ENCODE measurements at regions not wholly inside any gene's neighbourhood (a gene's known extent, or its start where the extent isn't known, plus 50 kb on each side); places are given as distances from the start of the nearest gene placed in this dataset.

DNA sequence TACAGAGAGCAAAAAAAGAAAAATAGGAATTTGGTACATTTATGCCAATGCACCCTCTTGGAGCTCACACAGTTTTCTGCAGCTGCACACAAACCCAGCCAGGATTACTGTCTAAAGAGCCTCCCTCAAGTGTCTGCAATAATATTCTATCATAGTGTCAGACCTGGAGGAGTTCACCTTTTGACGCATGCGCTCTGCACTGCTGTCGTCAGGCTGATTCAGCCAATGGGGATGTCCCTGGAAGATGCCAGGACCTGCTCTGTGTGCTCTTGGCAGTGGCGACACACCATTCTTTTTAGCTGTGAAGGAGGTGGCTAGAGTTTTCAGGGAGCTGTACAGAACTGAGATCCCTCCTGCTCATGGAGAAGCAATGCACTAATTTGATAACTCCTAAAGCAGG lies 249.0 kb upstream of the KIRREL3 start:
- Histone ChIP-seq H3K27me3 (ENCODE audit: control insufficient read depth in 3 of 3, insufficient read depth in 3 of 3, low read length in 2 of 3) (peaks cover 0 to 5% (median 0%) of the 10 kb centered on the region in 3 donors), H3K27ac (ENCODE audit: low read depth in 1 of 2, low read length in 1 of 2) (no peak overlapping the region), H3K4me1 (ENCODE audit: control insufficient read depth in 5 of 5, insufficient read depth in 5 of 5, low read length in 5 of 5) (peaks cover 0 to 6% (median 0%) of the 10 kb centered on the region in 5 donors), H3K9ac (ENCODE audit: insufficient read depth in 1 of 2, low read length in 2 of 2) (no peak overlapping the region), H3K9me3 (ENCODE audit: control insufficient read depth in 4 of 4, insufficient read depth in 3 of 4, low read length in 3 of 4) (peaks cover 0 to 2% (median 0%) of the 10 kb centered on the region in 4 donors), H3K36me3 (ENCODE audit: control insufficient read depth in 4 of 4, insufficient read depth in 4 of 4, low read length in 4 of 4) (no peaks in the 10 kb centered on the region), H3K4me3 (no peak overlapping the region)
- DNase-seq (no peak), ATAC-seq (ENCODE audit: insufficient read depth, low FRiP score) (no peak)
- 93 to 95% methylated on average over 4 of the region's 4 CpGs for WGBS, 2 donors
- no peak for TF ChIP-seq CTCF (IDR thresholded peaks at IDR 0.05; ENCODE audit: control extremely low read depth, extremely low read depth)

- Histone ChIP-seq H3K36me3 (ENCODE audit: control insufficient read depth in 4 of 4, insufficient read depth in 4 of 4, low read length in 4 of 4) (no peaks in the 10 kb centered on the region), H3K4me3 (no peak overlapping the region), H3K9ac (ENCODE audit: insufficient read depth in 1 of 2, low read length in 2 of 2) (no peak overlapping the region), H3K27me3 (ENCODE audit: control insufficient read depth in 3 of 3, insufficient read depth in 3 of 3, low read length in 2 of 3) (peaks cover 0 to 5% (median 0%) of the 10 kb centered on the region in 3 donors), H3K9me3 (ENCODE audit: control insufficient read depth in 4 of 4, insufficient read depth in 3 of 4, low read length in 3 of 4) (peaks cover 0 to 6% (median 0%) of the 10 kb centered on the region in 4 donors), H3K4me1 (ENCODE audit: control insufficient read depth in 5 of 5, insufficient read depth in 5 of 5, low read length in 5 of 5) (peaks cover 0 to 6% (median 0%) of the 10 kb centered on the region in 5 donors), H3K27ac (ENCODE audit: low read depth in 1 of 2, low read length in 1 of 2) (no peak overlapping the region)
- no peak for TF ChIP-seq CTCF (IDR thresholded peaks at IDR 0.05; ENCODE audit: control extremely low read depth, extremely low read depth)
- no peak for DNase-seq
- WGBS, 2 donors: 82 to 87% methylated on average over 3 of the region's 3 CpGs
- ATAC-seq (ENCODE audit: insufficient read depth, low FRiP score): no peak
Measured at GRCh38 chr11:127248476-127248875, 247.9 kb upstream of the KIRREL3 start.

- H3K27me3 ChIP-seq (ENCODE audit: control insufficient read depth in 3 of 3, insufficient read depth in 3 of 3, low read length in 2 of 3): peaks cover 0 to 12% (median 0%) of the 10 kb centered on the region in 3 donors
- no peak overlapping the region for H3K9ac ChIP-seq (ENCODE audit: insufficient read depth in 1 of 2, low read length in 2 of 2)
- H3K4me1 ChIP-seq (ENCODE audit: control insufficient read depth in 5 of 5, insufficient read depth in 5 of 5, low read length in 5 of 5): peaks cover 0 to 6% (median 0%) of the 10 kb centered on the region in 5 donors
- H3K36me3 ChIP-seq (ENCODE audit: control insufficient read depth in 4 of 4, insufficient read depth in 4 of 4, low read length in 4 of 4): no peaks in the 10 kb centered on the region
- H3K9me3 ChIP-seq (ENCODE audit: control insufficient read depth in 4 of 4, insufficient read depth in 3 of 4, low read length in 3 of 4): peaks cover 0 to 6% (median 0%) of the 10 kb centered on the region in 4 donors
- H3K4me3 ChIP-seq: no peak overlapping the region
- WGBS, 2 donors: 77 to 79% methylated on average over 7 of the region's 7 CpGs
- H3K27ac ChIP-seq (ENCODE audit: low read depth in 1 of 2, low read length in 1 of 2): no peak overlapping the region
- TF ChIP-seq CTCF (IDR thresholded peaks at IDR 0.05; ENCODE audit: control extremely low read depth, extremely low read depth): no peak
- ATAC-seq (ENCODE audit: insufficient read depth, low FRiP score) (no peak), DNase-seq (no peak)
Measured at GRCh38 chr11:127247261-127247851, 246.8 kb upstream of the KIRREL3 start.

- H3K4me3 ChIP-seq: no peak overlapping the region
- H3K9ac ChIP-seq (ENCODE audit: insufficient read depth in 1 of 2, low read length in 2 of 2): no peak overlapping the region
- H3K27ac ChIP-seq (ENCODE audit: low read depth in 1 of 2, low read length in 1 of 2): no peak overlapping the region
- TF ChIP-seq CTCF (IDR thresholded peaks at IDR 0.05; ENCODE audit: control extremely low read depth, extremely low read depth): no peak
- no peaks in the 10 kb centered on the region for H3K4me1 ChIP-seq (ENCODE audit: control insufficient read depth in 5 of 5, insufficient read depth in 5 of 5, low read length in 5 of 5)
- peaks cover 0 to 12% (median 0%) of the 10 kb centered on the region in 3 donors for H3K27me3 ChIP-seq (ENCODE audit: control insufficient read depth in 3 of 3, insufficient read depth in 3 of 3, low read length in 2 of 3)
- DNase-seq (no peak), ATAC-seq (ENCODE audit: insufficient read depth, low FRiP score) (no peak)
- WGBS, 2 donors: 64 to 76% methylated on average over 2 of the region's 2 CpGs
- H3K36me3 ChIP-seq (ENCODE audit: control insufficient read depth in 4 of 4, insufficient read depth in 4 of 4, low read length in 4 of 4): no peaks in the 10 kb centered on the region
- peaks cover 0 to 4% (median 0%) of the 10 kb centered on the region in 4 donors for H3K9me3 ChIP-seq (ENCODE audit: control insufficient read depth in 4 of 4, insufficient read depth in 3 of 4, low read length in 3 of 4)
Measured at GRCh38 chr11:127242676-127243075, 242.1 kb upstream of the KIRREL3 start.
